Caco-2 (cell line): ENCODE measurements at regions not wholly inside any gene's neighbourhood (a gene's known extent, or its start where the extent isn't known, plus 50 kb on each side); places are given as distances from the start of the nearest gene placed in this dataset.

Experiments used
- BruUV-seq: library from RNA; stranded (reverse); fragments of 400-500 nt; replicated peaks from 2 replicates; lab custom pipeline; 2021; lab: Mats Ljungman, UMichigan
- CTCF ChIA-PET: fragments of 300-600 bp; sonication (Branson Sonifier 250); formaldehyde crosslinking; loops from one replicate; lab custom pipeline; 2022; ENCODE audit warnings: antibody characterized with exemption; lab: Charles Lee
- POLR2A ChIA-PET: fragments of 300-600 bp; sonication (Branson Sonifier 250); formaldehyde crosslinking; loops from one replicate; lab custom pipeline; 2022; ENCODE audit warnings: antibody characterized with exemption; lab: Charles Lee
- DNase-seq, 2 experiments: peaks; one replicate each; pipeline versions ENCODE4 v3.0.0 to v3.0.0-alpha.2; 2020 to 2022
- H3K27me3 ChIP-seq: replicated peaks from 2 replicates; pipeline ENCODE4 v1.6.0; 2011; ENCODE audit warnings: low read length; ENCODE audit not compliant: control insufficient read depth, insufficient read depth
- H3K36me3 ChIP-seq: 2 replicates; pipeline ENCODE4 v1.5.1; 2011; ENCODE audit warnings: low read length; ENCODE audit not compliant: control insufficient read depth, insufficient read depth
- H3K4me1 ChIP-seq: fragments of 250-450 bp; sonication (Bioruptor Pico); 2 replicates; pipeline ENCODE4 v1.5.1; 2020; ENCODE audit warnings: mild to moderate bottlenecking
- H3K4me3 ChIP-seq: 2 replicates; pipeline ENCODE4 v1.5.1; 2011; ENCODE audit warnings: low read depth, mild to moderate bottlenecking, control low read depth, low read length
- H3K9me3 ChIP-seq: fragments of 250-450 bp; sonication (Bioruptor Pico); 2 replicates; pipeline ENCODE4 v1.5.1; 2020; ENCODE audit warnings: mild to moderate bottlenecking, moderate library complexity
- H3K27ac Mint-ChIP-seq: one replicate; pipeline ENCODE4 v1.8.0; 2022; ENCODE audit warnings: mixed read lengths; ENCODE audit not compliant: unreplicated experiment
- H3K27me3 Mint-ChIP-seq: one replicate; pipeline ENCODE4 v1.8.0; 2022; ENCODE audit warnings: mixed read lengths; ENCODE audit not compliant: insufficient read depth, unreplicated experiment
- H3K36me3 Mint-ChIP-seq: one replicate; pipeline ENCODE4 v1.8.0; 2022; ENCODE audit warnings: mild to moderate bottlenecking, mixed read lengths; ENCODE audit not compliant: insufficient read depth, unreplicated experiment
- H3K4me1 Mint-ChIP-seq: one replicate; pipeline ENCODE4 v1.8.0; 2022; ENCODE audit warnings: low read depth, mixed read lengths; ENCODE audit not compliant: unreplicated experiment
- H3K4me3 Mint-ChIP-seq: one replicate; pipeline ENCODE4 v1.8.0; 2022; ENCODE audit warnings: mild to moderate bottlenecking, moderate library complexity, mixed read lengths; ENCODE audit not compliant: unreplicated experiment
- H3K9me3 Mint-ChIP-seq: one replicate; pipeline ENCODE4 v1.8.0; 2022; ENCODE audit warnings: mixed read lengths; ENCODE audit not compliant: unreplicated experiment
- intact Hi-C: fragments of 100-400 bp; cut with micrococcal nuclease; formaldehyde crosslinking; loops from one replicate; pipeline ENCODE4 v1.10.0; 2022; ENCODE audit not compliant: unreplicated experiment
- TF ChIP-seq, protein P1 (sequence below), 2 experiments: fragments of 200-600 bp in 1 of 2; IDR thresholded peaks; 1 replicate in 1 of 2; 2 replicates in 1 of 2; pipeline versions ENCODE4 v1.5.1 to v1.8.0; 2011 to 2022; ENCODE audit warnings: antibody characterized with exemption in 1 of 2, control low read depth in 1 of 2, inconsistent platforms in 1 of 2, low read depth in 1 of 2, low read length in 1 of 2, mild to moderate bottlenecking in 1 of 2, moderate library complexity in 1 of 2; ENCODE audit not compliant: insufficient read depth in 1 of 2, severe bottlenecking in 1 of 2, unreplicated experiment in 1 of 2

DNA sequence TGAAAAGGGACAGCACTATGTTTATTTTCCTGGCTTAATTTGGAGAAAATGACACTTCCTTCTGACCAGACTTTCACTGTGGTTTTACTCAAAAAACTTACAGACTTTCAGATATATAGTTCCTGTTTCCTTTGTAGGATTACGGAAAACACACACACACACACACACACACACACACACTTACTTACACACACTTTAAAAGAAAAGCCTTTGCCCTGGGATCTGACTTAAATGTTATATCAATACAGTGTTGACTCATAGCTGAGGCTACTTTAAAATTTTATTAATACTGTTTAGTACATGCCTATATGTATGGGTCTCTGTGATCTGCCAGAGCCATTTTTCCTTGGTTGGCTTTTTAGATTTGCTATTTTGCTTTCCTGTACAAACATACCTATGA is 758.3 kb downstream of the DNAH5 start:
- H3K36me3 Mint-ChIP-seq = no peaks in the 10 kb centered on the region
- Histone ChIP-seq H3K27me3 (no peaks in the 10 kb centered on the region), H3K4me1 (no peaks in the 10 kb centered on the region), H3K36me3 (no peaks in the 10 kb centered on the region), H3K4me3 (no peak overlapping the region), H3K9me3 (no peaks in the 10 kb centered on the region)
- H3K9me3 Mint-ChIP-seq = no peaks in the 10 kb centered on the region
- intact Hi-C loops = no loop called here
- POLR2A ChIA-PET = no interaction called here
- TF ChIP-seq, protein P1, sequence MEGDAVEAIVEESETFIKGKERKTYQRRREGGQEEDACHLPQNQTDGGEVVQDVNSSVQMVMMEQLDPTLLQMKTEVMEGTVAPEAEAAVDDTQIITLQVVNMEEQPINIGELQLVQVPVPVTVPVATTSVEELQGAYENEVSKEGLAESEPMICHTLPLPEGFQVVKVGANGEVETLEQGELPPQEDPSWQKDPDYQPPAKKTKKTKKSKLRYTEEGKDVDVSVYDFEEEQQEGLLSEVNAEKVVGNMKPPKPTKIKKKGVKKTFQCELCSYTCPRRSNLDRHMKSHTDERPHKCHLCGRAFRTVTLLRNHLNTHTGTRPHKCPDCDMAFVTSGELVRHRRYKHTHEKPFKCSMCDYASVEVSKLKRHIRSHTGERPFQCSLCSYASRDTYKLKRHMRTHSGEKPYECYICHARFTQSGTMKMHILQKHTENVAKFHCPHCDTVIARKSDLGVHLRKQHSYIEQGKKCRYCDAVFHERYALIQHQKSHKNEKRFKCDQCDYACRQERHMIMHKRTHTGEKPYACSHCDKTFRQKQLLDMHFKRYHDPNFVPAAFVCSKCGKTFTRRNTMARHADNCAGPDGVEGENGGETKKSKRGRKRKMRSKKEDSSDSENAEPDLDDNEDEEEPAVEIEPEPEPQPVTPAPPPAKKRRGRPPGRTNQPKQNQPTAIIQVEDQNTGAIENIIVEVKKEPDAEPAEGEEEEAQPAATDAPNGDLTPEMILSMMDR (IDR thresholded peaks at IDR 0.05; ENCODE audit: insufficient read depth in 1 of 2, low read depth in 1 of 2, low read length in 1 of 2, severe bottlenecking in 1 of 2, unreplicated experiment in 1 of 2) = no peak
- no peak overlapping the region for H3K4me3 Mint-ChIP-seq
- no peak for DNase-seq
- BruUV-seq = no TSS peak
- H3K4me1 Mint-ChIP-seq = no peaks in the 10 kb centered on the region
- CTCF ChIA-PET = no interaction called here
- H3K27ac Mint-ChIP-seq = no peak overlapping the region
- H3K27me3 Mint-ChIP-seq = no peaks in the 10 kb centered on the region

DNA sequence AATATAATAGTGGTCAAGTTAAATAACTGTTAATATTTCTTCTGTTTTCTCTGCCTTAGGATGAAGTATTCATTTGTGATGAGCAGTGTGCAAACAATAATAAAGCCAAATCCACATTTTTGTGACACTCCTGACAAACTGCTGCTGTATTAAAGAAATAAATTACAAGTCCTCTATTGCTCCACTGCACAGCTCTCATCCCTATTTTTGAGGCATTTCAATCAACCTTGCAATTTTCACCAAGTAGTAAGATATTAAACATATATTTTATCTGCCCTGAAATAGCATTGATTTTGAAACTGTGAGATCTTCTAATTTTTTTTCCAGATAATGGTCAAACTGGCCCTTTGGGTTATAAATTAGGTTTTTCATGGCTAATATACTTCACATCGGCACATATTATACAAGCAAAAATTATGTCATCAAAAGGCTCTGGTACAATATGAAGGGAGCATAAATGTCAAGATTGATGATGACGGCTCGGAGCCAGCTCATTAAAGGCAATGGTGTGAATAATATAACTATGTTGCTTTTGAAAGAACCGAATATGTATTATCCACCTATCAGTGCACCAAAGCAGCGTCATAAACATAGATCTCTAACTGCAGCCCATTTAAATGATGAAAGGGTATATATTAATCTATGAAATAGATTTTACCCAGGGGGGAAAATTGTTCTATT is 764.9 kb downstream of the DNAH5 start:
- Mint-ChIP-seq H3K9me3 (no peaks in the 10 kb centered on the region), H3K4me1 (no peaks in the 10 kb centered on the region), H3K36me3 (no peaks in the 10 kb centered on the region), H3K27ac (no peak overlapping the region), H3K27me3 (no peaks in the 10 kb centered on the region), H3K4me3 (no peak overlapping the region)
- TF ChIP-seq, protein P1 (IDR thresholded peaks at IDR 0.05; ENCODE audit: insufficient read depth in 1 of 2, low read depth in 1 of 2, low read length in 1 of 2, severe bottlenecking in 1 of 2, unreplicated experiment in 1 of 2) = no peak
- DNase-seq = no peak
- Histone ChIP-seq H3K4me1 (no peaks in the 10 kb centered on the region), H3K36me3 (no peaks in the 10 kb centered on the region), H3K27me3 (no peaks in the 10 kb centered on the region), H3K4me3 (no peak overlapping the region), H3K9me3 (no peaks in the 10 kb centered on the region)
- ChIA-PET POLR2A (no interaction called here), CTCF (no interaction called here)
- intact Hi-C loops = no loop called here
- no TSS peak for BruUV-seq

DNA sequence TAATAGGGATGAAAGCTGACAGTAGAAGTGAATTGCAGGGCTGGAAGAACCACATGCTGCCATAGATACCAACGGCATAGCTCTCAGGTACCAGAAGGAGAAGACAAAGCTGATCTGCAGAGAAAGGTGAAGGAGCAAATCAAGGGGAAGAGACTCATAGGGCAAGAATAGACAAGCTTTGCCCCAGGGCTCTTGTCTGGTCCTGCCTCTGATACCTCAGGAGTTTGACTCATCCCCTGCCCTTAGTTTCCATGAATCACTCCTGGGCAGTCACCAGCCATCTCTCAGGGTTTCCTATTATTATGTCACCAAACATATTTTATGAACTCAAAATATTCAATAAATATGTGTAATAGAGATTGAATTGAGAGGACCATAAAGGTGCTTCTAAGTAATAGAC is 800.9 kb downstream of the DNAH5 start:
- Histone ChIP-seq H3K27me3 (no peaks in the 10 kb centered on the region), H3K36me3 (no peaks in the 10 kb centered on the region), H3K9me3 (no peaks in the 10 kb centered on the region), H3K4me3 (no peak overlapping the region), H3K4me1 (no peaks in the 10 kb centered on the region)
- DNase-seq = no peak
- H3K4me3 Mint-ChIP-seq = no peak overlapping the region
- H3K27ac Mint-ChIP-seq = no peak overlapping the region
- no peaks in the 10 kb centered on the region for H3K9me3 Mint-ChIP-seq
- intact Hi-C loops = loop anchor here (5.0 kb wide), 1 partner anchor 1004 kb away; no protein-coding TSS in a partner anchor
- H3K27me3 Mint-ChIP-seq = no peaks in the 10 kb centered on the region
- POLR2A ChIA-PET = no interaction called here
- TF ChIP-seq, protein P1 (IDR thresholded peaks at IDR 0.05; ENCODE audit: insufficient read depth in 1 of 2, low read depth in 1 of 2, low read length in 1 of 2, severe bottlenecking in 1 of 2, unreplicated experiment in 1 of 2) = no peak
- no peaks in the 10 kb centered on the region for H3K4me1 Mint-ChIP-seq
- no TSS peak for BruUV-seq
- CTCF ChIA-PET = no interaction called here
- no peaks in the 10 kb centered on the region for H3K36me3 Mint-ChIP-seq
